Neural cell (in vitro differentiated cells): ENCODE measurements at regions not wholly inside any gene's neighbourhood (a gene's known extent, or its start where the extent isn't known, plus 50 kb on each side); places are given as distances from the start of the nearest gene placed in this dataset.

ENCODE experiments used
- H2AFZ ChIP-seq: fragments of 200-600, 300-800 bp; sonication (generic), shearing (Covaris generic); 2 replicates; pipeline ENCODE4 v1.6.0; 2014; ENCODE audit warnings: low read depth, mild to moderate bottlenecking, antibody characterized with exemption, low read length, moderate library complexity
- H3F3A ChIP-seq: fragments of 200-600 bp; shearing (Covaris generic); 2 replicates; pipeline ENCODE4 v1.6.1; 2016; ENCODE audit warnings: mild to moderate bottlenecking, moderate library complexity, mixed read lengths, antibody characterized with exemption, low read length; ENCODE audit not compliant: insufficient read depth, poor library complexity, severe bottlenecking
- H3K27ac ChIP-seq: fragments of 200-600, 300-800 bp; sonication (generic), shearing (Covaris generic); 2 replicates; pipeline ENCODE4 v1.5.1; 2014; ENCODE audit warnings: mild to moderate bottlenecking, low read length, moderate library complexity
- H3K27me3 ChIP-seq: fragments of 300-800, 200-600 bp; sonication (generic), shearing (Covaris generic); 2 replicates; pipeline ENCODE4 v1.6.0; 2014; ENCODE audit warnings: mild to moderate bottlenecking, low read depth, low read length, moderate library complexity; ENCODE audit not compliant: insufficient read depth
- H3K36me3 ChIP-seq: fragments of 300-800, 200-600 bp; sonication (generic), shearing (Covaris generic); 2 replicates; pipeline ENCODE4 v1.5.1; 2014; ENCODE audit warnings: mild to moderate bottlenecking, antibody characterized with exemption, low read length, moderate library complexity; ENCODE audit not compliant: insufficient read depth
- H3K4me2 ChIP-seq: fragments of 300-800, 200-600 bp; sonication (generic), shearing (Covaris generic); 2 replicates; pipeline ENCODE4 v1.6.0; 2014; ENCODE audit warnings: mild to moderate bottlenecking, low read length
- H3K4me3 ChIP-seq: fragments of 300-800, 200-600 bp; sonication (generic), shearing (Covaris generic); 2 replicates; pipeline ENCODE4 v1.5.1; 2014; ENCODE audit warnings: mild to moderate bottlenecking, low read length, moderate library complexity
- H3K79me2 ChIP-seq: fragments of 200-600 bp; shearing (Covaris generic); replicated peaks from 2 replicates; pipeline ENCODE4 v1.6.0; 2014; ENCODE audit warnings: mild to moderate bottlenecking, low read length, moderate library complexity; ENCODE audit not compliant: insufficient read depth
- H3K9ac ChIP-seq: fragments of 300-800, 200-600 bp; sonication (generic), shearing (Covaris generic); 2 replicates; pipeline ENCODE4 v1.6.1; 2016; ENCODE audit warnings: mild to moderate bottlenecking, low read length, mixed read lengths
- H3K9me2 ChIP-seq: fragments of 200-600 bp; shearing (Covaris generic); 2 replicates; pipeline ENCODE4 v1.6.1; 2016; ENCODE audit warnings: mild to moderate bottlenecking, low read length, mixed read lengths; ENCODE audit not compliant: insufficient read depth
- H3K9me3 ChIP-seq: fragments of 200-600, 300-800 bp; sonication (generic), shearing (Covaris generic); 2 replicates; pipeline ENCODE4 v1.6.1; 2016; ENCODE audit warnings: mild to moderate bottlenecking, mixed run types, low read length, moderate library complexity, mixed read lengths
- H4K20me1 ChIP-seq: fragments of 200-600 bp; shearing (Covaris generic); 2 replicates; pipeline ENCODE4 v1.6.1; 2016; ENCODE audit warnings: mild to moderate bottlenecking, mixed run types; ENCODE audit not compliant: insufficient read depth
- CTCF ChIP-seq: fragments of 450-650 bp; IDR thresholded peaks from 2 replicates; pipeline ENCODE4 v1.5.1; 2014; ENCODE audit warnings: antibody characterized with exemption, mild to moderate bottlenecking, moderate library complexity; ENCODE audit not compliant: poor library complexity, severe bottlenecking
- EP300 ChIP-seq: fragments of 450-650 bp; conservative IDR thresholded peaks from 2 replicates; pipeline ENCODE4 v1.6.1; 2014; ENCODE audit warnings: antibody characterized with exemption, mild to moderate bottlenecking, moderate library complexity; ENCODE audit not compliant: poor library complexity, severe bottlenecking
- EZH2 ChIP-seq: fragments of 200-600, 300-800 bp; shearing (Covaris generic), sonication (generic); IDR thresholded peaks from 2 replicates; pipeline ENCODE4 v1.6.1; 2014; ENCODE audit warnings: antibody characterized with exemption, low read length, borderline replicate concordance, mild to moderate bottlenecking; ENCODE audit not compliant: insufficient read depth, poor library complexity, severe bottlenecking
- MXI1 ChIP-seq: fragments of 450-650 bp; conservative IDR thresholded peaks from 2 replicates; pipeline ENCODE4 v1.6.1; 2014; ENCODE audit warnings: antibody characterized with exemption, mild to moderate bottlenecking; ENCODE audit not compliant: poor library complexity, severe bottlenecking
- POLR2AphosphoS5 ChIP-seq: IDR thresholded peaks from 2 replicates; pipeline ENCODE4 v1.6.1; 2012
- RAD21 ChIP-seq: fragments of 450-650 bp; conservative IDR thresholded peaks from 2 replicates; pipeline ENCODE4 v1.6.1; 2014; ENCODE audit warnings: antibody characterized with exemption, mild to moderate bottlenecking, moderate library complexity
- REST ChIP-seq: IDR thresholded peaks from 2 replicates; pipeline ENCODE4 v1.6.1; 2012; ENCODE audit warnings: borderline replicate concordance
- SMC3 ChIP-seq: fragments of 450-650 bp; conservative IDR thresholded peaks from 2 replicates; pipeline ENCODE4 v1.6.1; 2014; ENCODE audit warnings: antibody characterized with exemption, mild to moderate bottlenecking, moderate library complexity; ENCODE audit not compliant: poor library complexity
- TAF1 ChIP-seq: IDR thresholded peaks from 2 replicates; pipeline ENCODE4 v1.6.1; 2012; ENCODE audit warnings: low read depth

GRCh38 chr2:9146646-9147045, 60.0 kb upstream of the ASAP2 start:
- H3F3A ChIP-seq, result no peaks in the 10 kb centered on the region
- TF ChIP-seq EP300 (no peak), TAF1 (no peak), SMC3 (no peak), RAD21 (no peak), CTCF (no peak), MXI1 (no peak), EZH2 (no peak), POLR2AphosphoS5 (no peak), REST (no peak)
- no peak overlapping the region for H3K9ac ChIP-seq
- H3K4me2 ChIP-seq, result no peak overlapping the region
- H3K4me3 ChIP-seq, result no peak overlapping the region
- no peaks in the 10 kb centered on the region for H3K36me3 ChIP-seq
- H4K20me1 ChIP-seq, result no peaks in the 10 kb centered on the region
- no peak overlapping the region for H3K27ac ChIP-seq
- no peaks in the 10 kb centered on the region for H3K9me2 ChIP-seq
- peaks cover 3% of the 10 kb centered on the region for H3K27me3 ChIP-seq
- no peaks in the 10 kb centered on the region for H3K79me2 ChIP-seq
- H2AFZ ChIP-seq, result no peak overlapping the region
- H3K9me3 ChIP-seq, result no peaks in the 10 kb centered on the region

- Histone ChIP-seq H3K27me3 (peaks cover 3% of the 10 kb centered on the region), H3F3A (no peaks in the 10 kb centered on the region), H4K20me1 (no peaks in the 10 kb centered on the region), H3K4me3 (no peak overlapping the region), H3K79me2 (no peaks in the 10 kb centered on the region), H3K9ac (no peak overlapping the region), H3K4me2 (no peak overlapping the region), H3K9me2 (no peaks in the 10 kb centered on the region), H3K27ac (no peak overlapping the region), H3K9me3 (no peaks in the 10 kb centered on the region), H2AFZ (no peak overlapping the region), H3K36me3 (no peaks in the 10 kb centered on the region)
- TF ChIP-seq EP300 (no peak), EZH2 (no peak), POLR2AphosphoS5 (no peak), RAD21 (no peak), CTCF (no peak)
Observed at GRCh38 chr2:9145752-9146430, 60.7 kb upstream of the ASAP2 start.
